Spleen (tissue), 11 donors: ENCODE measurements at regions not wholly inside any gene's neighbourhood (a gene's known extent, or its start where the extent isn't known, plus 50 kb on each side); places are given as distances from the start of the nearest gene placed in this dataset.
"Not testable (repeated sequence)": the region's sequence is repeated elsewhere in the genome, so short reads cannot be mapped to it uniquely, and the experiment has no call there.

Source experiments
- DNase-seq: peaks from one replicate; pipeline ENCODE4 v3.0.0-alpha.2; 2020
- H3K27ac ChIP-seq, 8 donors: fragments of 200-600 bp; sonication (generic) in 7 of 8; 1 replicate in 4 of 8; 2 replicates in 4 of 8; pipeline versions ENCODE4 v1.5.0 to v1.8.0; 2016 to 2021; ENCODE audit warnings: inconsistent platforms in 4 of 8, mild to moderate bottlenecking in 4 of 8, moderate library complexity in 1 of 8
- H3K27me3 ChIP-seq, 7 donors: fragments of 200-600 bp; sonication (generic) in 6 of 7; replicated peaks in 1 of 7; 1 replicate in 4 of 7; 2 replicates in 3 of 7; pipeline versions ENCODE4 v1.5.0 to v1.8.0; 2016 to 2021; ENCODE audit warnings: inconsistent platforms in 3 of 7, mild to moderate bottlenecking in 1 of 7
- H3K36me3 ChIP-seq, 6 donors: fragments of 200-600 bp; sonication (generic) in 5 of 6; 1 replicate in 4 of 6; 2 replicates in 2 of 6; pipeline versions ENCODE4 v1.5.0 to v1.8.0; 2016 to 2021; ENCODE audit warnings: inconsistent platforms in 2 of 6
- H3K4me1 ChIP-seq, 6 donors: fragments of 200-600 bp; sonication (generic) in 5 of 6; 1 replicate in 3 of 6; 2 replicates in 3 of 6; pipeline versions ENCODE4 v1.5.0 to v1.8.0; 2016 to 2021; ENCODE audit warnings: inconsistent platforms in 3 of 6
- H3K4me3 ChIP-seq, 8 donors: fragments of 200-600 bp; sonication (generic) in 7 of 8; 1 replicate in 4 of 8; 2 replicates in 4 of 8; pipeline versions ENCODE4 v1.5.0 to v1.8.0; 2016 to 2021; ENCODE audit warnings: inconsistent platforms in 4 of 8, mild to moderate bottlenecking in 4 of 8, moderate library complexity in 2 of 8
- H3K9me3 ChIP-seq, 8 donors: fragments of 200-600 bp; sonication (generic) in 7 of 8; 1 replicate in 4 of 8; 2 replicates in 4 of 8; pipeline versions ENCODE4 v1.5.0 to v1.8.0; 2016 to 2021; ENCODE audit warnings: inconsistent platforms in 4 of 8
- POLR2A ChIP-seq, 3 donors: fragments of 450-650 bp; IDR thresholded peaks; one replicate each; pipeline ENCODE4 v1.5.1; 2017; ENCODE audit warnings: antibody characterized with exemption in 3 of 3, mild to moderate bottlenecking in 1 of 3
- POLR2AphosphoS5 ChIP-seq, 3 donors: sonication (generic); formaldehyde crosslinking; IDR thresholded peaks; one replicate each; pipeline ENCODE4 v1.5.1; 2017; ENCODE audit warnings: antibody characterized with exemption in 3 of 3
- WGBS, 5 donors: extraction: QIAGEN DNeasy Blood & Tissue Kit in 3 of 5; methylation state at CpG; one replicate each; pipeline versions ENCODE4 v1.1.5 to v1.1.7; 2013 to 2018; 5-methylcytosine and 5-hydroxymethylcytosine counted together
- intact Hi-C: fragments of 100-400 bp; cut with DNase I; formaldehyde crosslinking; loops from one replicate; pipeline ENCODE4 v1.15.0; 2023; ENCODE audit warnings: low total_unique reads
- TF ChIP-seq, protein P1 (sequence below), 11 experiments: fragments of 200-600 bp in 7 of 11; fragments of 450-650 bp in 4 of 11; sonication (generic) in 4 of 11; IDR thresholded peaks in 8 of 11; conservative IDR thresholded peaks in 3 of 11; 1 replicate in 7 of 11; 2 replicates in 4 of 11; pipeline versions ENCODE4 v1.4.0 to v1.8.0; 2016 to 2021; ENCODE audit warnings: antibody characterized with exemption in 11 of 11, inconsistent platforms in 4 of 11, mild to moderate bottlenecking in 1 of 11
- donor health status: healthy with polysubstance abuse.
- donor health status: DM: no; HTN: no; CAD: no; lungs with moderate emphysema.
- donor health status: DM: no; HTN: no; CAD: no.
- donor health status: Bipolar disorder and iron deficiency.
- donor health status: healthy.
- donor health status: DM: no; HTN: no; CAD: no.
- donor health status: DM: yes; HTN: yes; CAD: no.

- H3K4me3 ChIP-seq, result no peak overlapping the region
- DNase-seq, result no peak
- H3K9me3 ChIP-seq, result no peaks in the 10 kb centered on the region
- TF ChIP-seq POLR2AphosphoS5 (IDR thresholded peaks at IDR 0.05) (no peak), POLR2A (IDR thresholded peaks at IDR 0.05) (no peak)
- TF ChIP-seq, protein P1, sequence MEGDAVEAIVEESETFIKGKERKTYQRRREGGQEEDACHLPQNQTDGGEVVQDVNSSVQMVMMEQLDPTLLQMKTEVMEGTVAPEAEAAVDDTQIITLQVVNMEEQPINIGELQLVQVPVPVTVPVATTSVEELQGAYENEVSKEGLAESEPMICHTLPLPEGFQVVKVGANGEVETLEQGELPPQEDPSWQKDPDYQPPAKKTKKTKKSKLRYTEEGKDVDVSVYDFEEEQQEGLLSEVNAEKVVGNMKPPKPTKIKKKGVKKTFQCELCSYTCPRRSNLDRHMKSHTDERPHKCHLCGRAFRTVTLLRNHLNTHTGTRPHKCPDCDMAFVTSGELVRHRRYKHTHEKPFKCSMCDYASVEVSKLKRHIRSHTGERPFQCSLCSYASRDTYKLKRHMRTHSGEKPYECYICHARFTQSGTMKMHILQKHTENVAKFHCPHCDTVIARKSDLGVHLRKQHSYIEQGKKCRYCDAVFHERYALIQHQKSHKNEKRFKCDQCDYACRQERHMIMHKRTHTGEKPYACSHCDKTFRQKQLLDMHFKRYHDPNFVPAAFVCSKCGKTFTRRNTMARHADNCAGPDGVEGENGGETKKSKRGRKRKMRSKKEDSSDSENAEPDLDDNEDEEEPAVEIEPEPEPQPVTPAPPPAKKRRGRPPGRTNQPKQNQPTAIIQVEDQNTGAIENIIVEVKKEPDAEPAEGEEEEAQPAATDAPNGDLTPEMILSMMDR (IDR thresholded peaks at IDR 0.05 in 8 of 11, conservative IDR thresholded peaks at IDR 0.05 in 3 of 11), result no peak
- intact Hi-C loops, result no loop called here
- H3K27me3 ChIP-seq, result no peaks in the 10 kb centered on the region
- WGBS, 5 donors, result 75 to 93% (median 85%) methylated on average over 3 of the region's 3 CpGs
- H3K4me1 ChIP-seq, result no peaks in the 10 kb centered on the region
- no peak overlapping the region for H3K27ac ChIP-seq
- H3K36me3 ChIP-seq, result no peaks in the 10 kb centered on the region
These were observed 130.5 kb downstream of the LIG4 start for GRCh38 chr13:108084840-108085239.

- no peak for DNase-seq
- peaks cover 0 to 10% (median under 1%) of the 10 kb centered on the region in 8 donors for H3K9me3 ChIP-seq
- H3K27me3 ChIP-seq, result no peaks in the 10 kb centered on the region
- H3K4me1 ChIP-seq, result no peaks in the 10 kb centered on the region
- H3K4me3 ChIP-seq, result no peak overlapping the region
- no peaks in the 10 kb centered on the region for H3K36me3 ChIP-seq
- no peak overlapping the region for H3K27ac ChIP-seq
- 5 to 24% (median 20%) methylated on average over 2 of the region's 2 CpGs for WGBS, 5 donors
- intact Hi-C loops, result no loop called here
- TF ChIP-seq POLR2AphosphoS5 (IDR thresholded peaks at IDR 0.05), result no peak
- TF ChIP-seq, protein P1 (IDR thresholded peaks at IDR 0.05 in 8 of 11, conservative IDR thresholded peaks at IDR 0.05 in 3 of 11), result no peak
- TF ChIP-seq POLR2A (IDR thresholded peaks at IDR 0.05), result no peak
These were observed 132.3 kb downstream of the LIG4 start for GRCh38 chr13:108083056-108083455.

DNA sequence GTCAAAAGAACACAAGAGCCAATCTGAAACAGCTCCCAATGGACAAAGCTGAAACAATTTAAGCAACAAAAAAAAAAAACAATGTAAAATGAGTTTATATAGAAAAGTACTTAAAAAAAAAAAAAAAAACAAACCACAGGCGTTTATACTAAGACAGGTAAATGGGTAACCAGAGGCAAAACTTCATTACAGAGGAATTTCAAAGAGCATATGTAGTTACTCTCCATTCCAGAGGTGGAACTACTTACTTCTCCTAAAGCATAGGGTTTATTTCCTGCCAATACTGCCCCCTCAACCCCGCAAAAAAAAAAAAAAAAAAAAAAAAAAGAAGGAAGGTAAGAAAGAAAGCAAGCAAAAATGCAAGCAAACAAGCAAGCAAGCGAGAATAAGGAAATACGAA, 132.9 kb downstream of the LIG4 start:
- intact Hi-C loops, result no loop called here
- 68 to 79% (median 72%) methylated on average over 4 of the region's 4 CpGs for WGBS, 5 donors
- DNase-seq, result no peak

GRCh38 chr13:108077284-108077683, 138.1 kb downstream of the LIG4 start:
- no peaks in the 10 kb centered on the region for H3K4me1 ChIP-seq
- no peaks in the 10 kb centered on the region for H3K27me3 ChIP-seq
- TF ChIP-seq, protein P1 (IDR thresholded peaks at IDR 0.05 in 8 of 11, conservative IDR thresholded peaks at IDR 0.05 in 3 of 11), result no peak
- TF ChIP-seq POLR2AphosphoS5 (IDR thresholded peaks at IDR 0.05), result no peak
- TF ChIP-seq POLR2A (IDR thresholded peaks at IDR 0.05), result no peak
- peaks cover 0 to 52% (median 33%) of the 10 kb centered on the region in 8 donors for H3K9me3 ChIP-seq
- DNase-seq, result no peak
- H3K36me3 ChIP-seq, result no peaks in the 10 kb centered on the region
- H3K27ac ChIP-seq, result no peak overlapping the region
- H3K4me3 ChIP-seq, result no peak overlapping the region
- 76 to 88% (median 86%) methylated on average over 1 of the region's 1 CpG for WGBS, 5 donors
- intact Hi-C loops, result no loop called here

More for the DNA sequence above, 132.9 kb downstream of the LIG4 start:
- H3K36me3 ChIP-seq, result no peaks in the 10 kb centered on the region
- no peaks in the 10 kb centered on the region for H3K4me1 ChIP-seq
- no peak overlapping the region for H3K27ac ChIP-seq
- TF ChIP-seq POLR2AphosphoS5 (IDR thresholded peaks at IDR 0.05), result no peak
- TF ChIP-seq, protein P1 (IDR thresholded peaks at IDR 0.05 in 8 of 11, conservative IDR thresholded peaks at IDR 0.05 in 3 of 11), result no peak
- TF ChIP-seq POLR2A (IDR thresholded peaks at IDR 0.05), result no peak
- H3K4me3 ChIP-seq, result no peak overlapping the region
- no peaks in the 10 kb centered on the region for H3K27me3 ChIP-seq
- peaks cover 0 to 16% (median 6%) of the 10 kb centered on the region in 8 donors for H3K9me3 ChIP-seq

DNA sequence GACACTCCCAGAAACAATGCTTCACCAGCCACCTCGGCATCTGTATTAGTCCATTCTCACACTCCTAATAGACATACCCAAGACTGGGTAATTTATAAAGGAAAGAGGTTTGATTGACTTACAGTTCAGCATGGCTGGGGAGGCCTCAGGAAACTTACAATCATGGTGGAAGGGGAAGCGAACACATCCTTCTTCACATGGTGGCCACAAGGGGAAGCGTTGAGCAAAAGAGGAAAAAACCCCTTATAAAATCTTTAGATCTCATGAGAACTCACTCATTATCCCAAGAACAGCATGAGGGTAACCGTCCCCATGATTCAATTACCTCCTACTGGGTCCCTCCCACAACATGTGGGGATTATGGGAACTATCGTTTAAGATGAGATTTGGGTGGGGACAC, 140.9 kb downstream of the LIG4 start:
- DNase-seq, H3K27ac ChIP-seq, H3K27me3 ChIP-seq, H3K4me1 ChIP-seq, H3K4me3 ChIP-seq, H3K36me3 ChIP-seq, intact Hi-C loops: not testable (repeated sequence)
- peaks cover 0 to 69% (median 37%) of the 10 kb centered on the region in 8 donors for H3K9me3 ChIP-seq
- WGBS, 5 donors, result 66 to 83% (median 72%) methylated on average over 5 of the region's 5 CpGs
